ENCODE measurements at regions not wholly inside any gene's neighbourhood (a gene's known extent, or its start where the extent isn't known, plus 50 kb on each side); places are given as distances from the start of the nearest gene placed in this dataset.
A peak's percentile ranks its signal among the peaks of the same experiment; 100 is the strongest.

DNA sequence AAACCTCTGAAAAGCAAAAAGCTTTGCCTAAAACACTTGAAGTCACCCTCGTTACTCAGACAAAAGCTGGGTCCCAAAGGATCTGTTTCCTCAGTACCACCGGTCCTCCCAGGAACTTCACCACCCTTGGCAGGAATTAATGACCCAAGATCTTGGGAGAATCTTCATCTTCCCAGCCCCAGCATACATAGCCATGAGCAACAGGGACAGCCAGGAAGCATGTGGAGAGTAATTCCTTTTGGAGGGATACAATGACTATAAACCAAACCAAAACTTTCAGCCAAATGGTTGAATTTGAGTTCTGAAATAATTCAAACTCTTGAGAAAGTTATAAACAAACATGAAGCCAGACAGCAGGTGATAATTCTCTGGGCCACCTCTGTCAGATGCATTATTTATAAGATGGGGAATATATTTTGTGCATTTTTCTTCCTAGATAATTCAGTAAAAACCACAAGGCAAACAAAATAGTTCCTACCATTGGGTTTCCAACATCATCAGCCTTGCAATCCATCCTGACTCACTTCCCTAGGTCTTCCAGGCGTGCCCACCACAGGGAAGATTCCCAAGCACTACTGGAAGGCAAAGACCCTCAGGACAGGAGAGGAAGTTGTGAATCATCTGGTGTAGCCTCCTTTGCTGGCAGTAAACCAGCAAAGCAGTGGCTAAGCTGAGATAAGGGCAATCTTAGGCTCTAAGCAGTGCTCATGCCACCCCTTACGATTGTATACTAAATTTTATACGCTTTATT, 71.7 kb upstream of the DRD2 start:
- peak; percentile 31 for DNase-seq (ENCODE audit: extremely low read depth, low read depth)
- H3K4me3 ChIP-seq (replicated peaks; ENCODE audit: low read depth, low read length) = no peak overlapping the region
- TF ChIP-seq, protein P1, sequence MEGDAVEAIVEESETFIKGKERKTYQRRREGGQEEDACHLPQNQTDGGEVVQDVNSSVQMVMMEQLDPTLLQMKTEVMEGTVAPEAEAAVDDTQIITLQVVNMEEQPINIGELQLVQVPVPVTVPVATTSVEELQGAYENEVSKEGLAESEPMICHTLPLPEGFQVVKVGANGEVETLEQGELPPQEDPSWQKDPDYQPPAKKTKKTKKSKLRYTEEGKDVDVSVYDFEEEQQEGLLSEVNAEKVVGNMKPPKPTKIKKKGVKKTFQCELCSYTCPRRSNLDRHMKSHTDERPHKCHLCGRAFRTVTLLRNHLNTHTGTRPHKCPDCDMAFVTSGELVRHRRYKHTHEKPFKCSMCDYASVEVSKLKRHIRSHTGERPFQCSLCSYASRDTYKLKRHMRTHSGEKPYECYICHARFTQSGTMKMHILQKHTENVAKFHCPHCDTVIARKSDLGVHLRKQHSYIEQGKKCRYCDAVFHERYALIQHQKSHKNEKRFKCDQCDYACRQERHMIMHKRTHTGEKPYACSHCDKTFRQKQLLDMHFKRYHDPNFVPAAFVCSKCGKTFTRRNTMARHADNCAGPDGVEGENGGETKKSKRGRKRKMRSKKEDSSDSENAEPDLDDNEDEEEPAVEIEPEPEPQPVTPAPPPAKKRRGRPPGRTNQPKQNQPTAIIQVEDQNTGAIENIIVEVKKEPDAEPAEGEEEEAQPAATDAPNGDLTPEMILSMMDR (IDR thresholded peaks at IDR 0.05; ENCODE audit: low read depth, low read length, missing control alignments) = no peak

GRCh38 chr11:113542420-113542819, 67.2 kb upstream of the DRD2 start:
- H3K4me3 ChIP-seq (replicated peaks; ENCODE audit: low read depth, low read length) = no peak overlapping the region
- TF ChIP-seq, protein P1 (IDR thresholded peaks at IDR 0.05; ENCODE audit: low read depth, low read length, missing control alignments) = no peak
- DNase-seq (ENCODE audit: extremely low read depth, low read depth) = no peak

DNA sequence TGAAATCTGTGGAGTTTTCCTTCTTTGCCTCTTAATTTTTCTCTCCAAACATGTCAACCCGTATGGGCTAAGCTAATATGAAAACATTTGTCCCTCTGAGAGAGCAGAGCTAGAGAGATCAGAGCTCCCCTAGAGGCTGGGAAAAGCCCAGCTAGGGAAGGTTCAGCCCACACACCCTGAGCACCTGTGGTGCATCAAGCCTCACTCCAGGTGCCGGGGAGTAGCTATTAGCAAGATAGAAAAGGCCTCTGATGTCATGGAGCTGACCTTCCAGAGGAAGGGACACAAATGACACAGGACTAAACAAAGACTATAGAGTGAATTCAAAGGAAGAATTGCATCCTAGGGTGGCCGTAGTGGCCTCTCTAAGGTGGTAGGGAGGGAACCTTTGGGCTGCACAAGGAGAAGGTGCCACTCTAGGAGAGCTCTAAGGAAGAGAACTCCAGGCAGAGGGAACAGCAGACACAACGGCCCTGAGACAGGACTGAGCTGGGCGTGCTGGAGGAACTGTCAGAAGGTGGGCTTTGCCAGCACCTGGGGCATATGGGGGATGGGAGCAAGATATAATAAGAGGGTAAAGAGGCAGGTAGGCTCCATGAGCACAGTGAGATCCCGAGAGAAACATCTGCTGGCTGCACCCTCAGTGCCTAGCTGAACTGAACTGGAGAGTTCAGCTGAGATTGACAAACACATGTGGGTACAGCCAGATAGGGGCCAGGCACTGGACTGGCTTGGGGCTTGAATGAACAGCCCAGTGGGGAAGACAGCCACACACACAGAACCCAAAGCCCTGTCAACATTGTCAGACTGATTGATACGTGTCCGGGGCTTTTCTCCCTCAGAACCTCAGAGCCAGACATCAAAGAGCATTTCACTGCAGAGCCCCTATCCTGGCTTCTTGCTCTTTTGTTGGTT, 65.5 kb upstream of the DRD2 start:
- DNase-seq (ENCODE audit: extremely low read depth, low read depth) = no peak
- TF ChIP-seq, protein P1 (IDR thresholded peaks at IDR 0.05; ENCODE audit: low read depth, low read length, missing control alignments) = no peak
- no peak overlapping the region for H3K4me3 ChIP-seq (replicated peaks; ENCODE audit: low read depth, low read length)

GRCh38 chr11:113538451-113539412, 63.5 kb upstream of the DRD2 start:
- H3K4me3 ChIP-seq (replicated peaks; ENCODE audit: low read depth, low read length) = no peak overlapping the region
- DNase-seq (ENCODE audit: extremely low read depth, low read depth) = no peak
- TF ChIP-seq, protein P1 (IDR thresholded peaks at IDR 0.05; ENCODE audit: low read depth, low read length, missing control alignments) = no peak

DNA sequence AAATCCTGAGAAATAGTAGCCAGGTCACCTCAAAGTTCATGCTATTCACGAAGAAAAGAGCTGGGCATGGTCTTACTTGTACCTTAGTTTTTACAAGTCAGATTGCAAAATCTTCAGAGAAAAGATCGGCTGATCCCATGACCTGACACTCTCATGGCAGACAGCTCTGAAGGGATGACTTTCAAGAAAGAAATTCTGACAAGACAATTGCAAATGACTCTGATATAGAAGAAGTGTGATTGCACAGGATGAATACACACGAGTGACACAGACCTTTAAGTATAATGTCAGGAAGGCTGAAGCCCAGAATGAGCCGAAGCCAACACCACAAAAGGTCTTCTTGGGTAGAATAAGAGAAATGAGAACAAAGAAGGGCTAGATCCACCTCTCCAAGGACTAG, 59.4 kb upstream of the DRD2 start:
- no peak for DNase-seq (ENCODE audit: extremely low read depth, low read depth)
- TF ChIP-seq, protein P1 (IDR thresholded peaks at IDR 0.05; ENCODE audit: low read depth, low read length, missing control alignments) = no peak
- H3K4me3 ChIP-seq (replicated peaks; ENCODE audit: low read depth, low read length) = no peak overlapping the region

- H3K4me3 ChIP-seq (replicated peaks; ENCODE audit: low read depth, low read length) = no peak overlapping the region
- TF ChIP-seq, protein P1 (IDR thresholded peaks at IDR 0.05; ENCODE audit: low read depth, low read length, missing control alignments) = no peak
- no peak for DNase-seq (ENCODE audit: extremely low read depth, low read depth)
Observed at GRCh38 chr11:113533425-113533698, 58.2 kb upstream of the DRD2 start.
